SK-N-SH (cell line): ENCODE measurements at regions not wholly inside any gene's neighbourhood (a gene's known extent, or its start where the extent isn't known, plus 50 kb on each side); places are given as distances from the start of the nearest gene placed in this dataset.

ENCODE experiments used
- CTCF ChIA-PET: fragments of 300-600, 350-600 bp; formaldehyde crosslinking; extraction: SDS; loops from one replicate; lab custom pipeline; 2021; lab: Yijun Ruan, JAX
- POLR2A ChIA-PET: fragments of 350-600 bp; sonication (Branson Sonifier 250); formaldehyde crosslinking; extraction: SDS; loops from one replicate; lab custom pipeline; 2020; ENCODE audit warnings: antibody characterized with exemption, inconsistent platforms; lab: Yijun Ruan, JAX
- DNase-seq: peaks from one replicate; pipeline ENCODE4 v3.0.0; 2012
- H2AFZ ChIP-seq: fragments of 200-600 bp; sonication (generic); 2 replicates; pipeline ENCODE4 v1.8.1; 2016; ENCODE audit warnings: antibody characterized with exemption, mild to moderate bottlenecking, low read depth
- H3F3A ChIP-seq: fragments of 200-600 bp; sonication (generic); replicated peaks from 2 replicates; pipeline ENCODE3; 2016; ENCODE audit warnings: antibody characterized with exemption, mild to moderate bottlenecking; ENCODE audit not compliant: insufficient read depth
- H3K27ac ChIP-seq, 2 experiments: fragments of 200-500 bp in 1 of 2; fragments of 200-600 bp in 1 of 2; sonication (Bioruptor generic) in 1 of 2; sonication (generic), shearing (Covaris generic) in 1 of 2; 2 replicates each; pipeline versions ENCODE4 v1.5.1 to v1.6.1; 2014 to 2016; ENCODE audit warnings: low read depth in 2 of 2, inconsistent platforms in 1 of 2, low read length in 1 of 2, mild to moderate bottlenecking in 1 of 2, mixed read lengths in 1 of 2
- H3K27me3 ChIP-seq: fragments of 200-600 bp; sonication (generic), shearing (Covaris generic); 2 replicates; pipeline ENCODE4 v1.6.1; 2016; ENCODE audit warnings: mixed run types; ENCODE audit not compliant: insufficient read depth
- H3K36me3 ChIP-seq, 2 experiments: fragments of 200-500 bp in 1 of 2; fragments of 200-600 bp in 1 of 2; sonication (Bioruptor generic) in 1 of 2; sonication (generic) in 1 of 2; replicated peaks in 1 of 2; 2 replicates each; pipeline versions ENCODE3 to v1.5.1; 2014 to 2016; ENCODE audit warnings: low read length in 1 of 2, mild to moderate bottlenecking in 1 of 2; ENCODE audit not compliant: insufficient read depth in 2 of 2, control insufficient read depth in 1 of 2
- H3K4me1 ChIP-seq, 2 experiments: fragments of 200-500 bp in 1 of 2; fragments of 200-600 bp in 1 of 2; sonication (Bioruptor generic) in 1 of 2; sonication (generic), shearing (Covaris generic) in 1 of 2; 2 replicates each; pipeline versions ENCODE4 v1.5.1 to v1.6.1; 2014 to 2016; ENCODE audit warnings: low read depth in 1 of 2, low read length in 1 of 2, mixed run types in 1 of 2; ENCODE audit not compliant: insufficient read depth in 2 of 2, control insufficient read depth in 1 of 2
- H3K4me2 ChIP-seq: fragments of 200-600 bp; sonication (generic), shearing (Covaris generic); 2 replicates; pipeline ENCODE4 v1.6.1; 2017; ENCODE audit warnings: mixed run types
- H3K4me3 ChIP-seq, 2 experiments: fragments of 200-500 bp in 1 of 2; fragments of 200-600 bp in 1 of 2; sonication (Bioruptor generic) in 1 of 2; sonication (generic), shearing (Covaris generic) in 1 of 2; 2 replicates each; pipeline versions ENCODE4 v1.5.1 to v1.8.1; 2014 to 2016; ENCODE audit warnings: low read depth in 2 of 2, inconsistent platforms in 1 of 2, low read length in 1 of 2, mild to moderate bottlenecking in 1 of 2, mixed read lengths in 1 of 2, moderate library complexity in 1 of 2
- H3K79me2 ChIP-seq: fragments of 200-600 bp; sonication (generic); 2 replicates; pipeline ENCODE4 v1.8.1; 2017; ENCODE audit warnings: mild to moderate bottlenecking; ENCODE audit not compliant: insufficient read depth
- H3K9ac ChIP-seq: fragments of 200-600 bp; sonication (generic); 2 replicates; pipeline ENCODE4 v1.6.1; 2017; ENCODE audit warnings: mixed run types
- H3K9me2 ChIP-seq: fragments of 200-600 bp; sonication (generic); 2 replicates; pipeline ENCODE4 v1.6.1; 2017; ENCODE audit warnings: mixed run types
- H3K9me3 ChIP-seq: fragments of 200-600 bp; sonication (generic); 2 replicates; pipeline ENCODE4 v1.6.1; 2017; ENCODE audit warnings: mixed run types, mild to moderate bottlenecking, moderate library complexity
- H4K20me1 ChIP-seq: fragments of 200-600 bp; sonication (generic); 2 replicates; pipeline ENCODE4 v1.6.1; 2017; ENCODE audit warnings: mild to moderate bottlenecking, mixed run types; ENCODE audit not compliant: insufficient read depth
- CHD2 ChIP-seq: fragments of 150-350 bp; IDR thresholded peaks from 2 replicates; pipeline ENCODE4 v1.6.1; 2018; ENCODE audit warnings: low read length; ENCODE audit not compliant: partially characterized antibody
- EP300 ChIP-seq, 2 experiments: IDR thresholded peaks; 2 replicates each; pipeline versions ENCODE4 v1.4.0 to v1.6.1; 2012; ENCODE audit warnings: borderline replicate concordance in 1 of 2, low read depth in 1 of 2, low read length in 1 of 2
- EZH2phosphoT487 ChIP-seq: fragments of 200-600 bp; sonication (generic); IDR thresholded peaks from 2 replicates; pipeline ENCODE4 v1.6.1; 2017; ENCODE audit warnings: low read depth, mixed run types, mild to moderate bottlenecking, antibody characterized with exemption, moderate library complexity, borderline replicate concordance
- FOSL2 ChIP-seq: IDR thresholded peaks from 2 replicates; pipeline ENCODE4 v1.4.0; 2012; ENCODE audit warnings: low read depth, mild to moderate bottlenecking, moderate library complexity, borderline replicate concordance
- FOXM1 ChIP-seq: IDR thresholded peaks from 2 replicates; pipeline ENCODE4 v1.4.0; 2012; ENCODE audit warnings: low read depth, mild to moderate bottlenecking
- GATA2 ChIP-seq: sonication (generic); formaldehyde crosslinking; IDR thresholded peaks from 2 replicates; pipeline ENCODE4 v1.5.0; 2020; ENCODE audit warnings: mild to moderate bottlenecking, missing genetic modification reagents
- JUND ChIP-seq: IDR thresholded peaks from 2 replicates; pipeline ENCODE4 v1.4.0; 2012
- NFIC ChIP-seq: IDR thresholded peaks from 2 replicates; pipeline ENCODE4 v1.4.0; 2012; ENCODE audit warnings: borderline replicate concordance
- RXRA ChIP-seq: IDR thresholded peaks from 2 replicates; pipeline ENCODE4 v1.4.0; 2012; ENCODE audit warnings: low read depth, mild to moderate bottlenecking, borderline replicate concordance
- TCF12 ChIP-seq: IDR thresholded peaks from 2 replicates; pipeline ENCODE4 v1.4.0; 2012
- WGBS: methylation state at CpG from one replicate; pipeline ENCODE4 v1.1.6; 2017; ENCODE audit warnings: low lambda C conversion rate; 5-methylcytosine and 5-hydroxymethylcytosine counted together
- TF ChIP-seq, protein P1 (sequence below): IDR thresholded peaks from 2 replicates; pipeline ENCODE4 v1.4.0; 2012; ENCODE audit warnings: low read depth, borderline replicate concordance
- TF ChIP-seq, protein P2 (sequence below): IDR thresholded peaks from 2 replicates; pipeline ENCODE4 v1.4.0; 2012; ENCODE audit warnings: low read depth, borderline replicate concordance
- TF ChIP-seq, protein P3 (sequence below): fragments of 150-350 bp; IDR thresholded peaks from 2 replicates; pipeline ENCODE4 v1.6.1; 2016; ENCODE audit warnings: mild to moderate bottlenecking, low read depth, low read length
- TF ChIP-seq, protein P4 (sequence below): fragments of 200-600 bp; sonication (generic); IDR thresholded peaks from 2 replicates; pipeline ENCODE4 v1.6.1; 2017; ENCODE audit warnings: antibody characterized with exemption, mild to moderate bottlenecking, moderate library complexity

DNA sequence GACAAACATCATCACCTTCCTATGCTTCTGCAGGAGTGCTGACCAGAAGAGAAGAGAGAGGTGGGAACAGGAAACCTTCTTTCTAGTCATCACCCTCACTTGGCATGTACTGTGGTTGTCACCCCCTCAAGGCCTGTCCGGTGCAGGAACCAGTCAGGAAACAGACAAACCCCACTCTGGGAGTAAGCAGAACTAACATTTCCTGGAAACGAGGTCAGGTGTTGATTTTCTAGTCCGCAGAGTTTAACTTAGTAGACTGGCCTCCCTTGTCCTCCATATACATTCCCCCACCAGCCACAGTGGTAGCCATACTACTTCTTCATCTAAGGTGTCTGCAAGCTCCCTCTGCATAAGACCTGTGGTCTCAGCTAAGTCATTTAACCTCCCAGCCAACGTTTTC is 80.7 kb upstream of the NCAM1 start:
- Histone ChIP-seq H3K27me3 (no peaks in the 10 kb centered on the region), H3K4me1 (peaks cover 0 to 34% of the 10 kb centered on the region in 2 experiments; a peak in 2 of 4 replicates), H3K36me3 (no peaks in the 10 kb centered on the region), H4K20me1 (no peaks in the 10 kb centered on the region), H3K9me3 (no peaks in the 10 kb centered on the region), H3K4me2 (no peak overlapping the region), H2AFZ (no peak overlapping the region), H3K9ac (no peak overlapping the region), H3K27ac (peak overlapping the region in 1 of 2 experiments; percentile 74; a peak in 2 of 4 replicates), H3K4me3 (no peak overlapping the region), H3K9me2 (no peaks in the 10 kb centered on the region), H3K79me2 (no peaks in the 10 kb centered on the region), H3F3A (no peaks in the 10 kb centered on the region)
- TF ChIP-seq JUND = no peak
- no peak for TF ChIP-seq TCF12
- TF ChIP-seq EZH2phosphoT487 = no peak
- TF ChIP-seq FOXM1 = no peak
- TF ChIP-seq FOSL2 = no peak
- TF ChIP-seq EP300 (IDR thresholded peaks at IDR 0.05; ENCODE audit: borderline replicate concordance in 1 of 2, low read depth in 1 of 2, low read length in 1 of 2) = no peak
- TF ChIP-seq, protein P1, sequence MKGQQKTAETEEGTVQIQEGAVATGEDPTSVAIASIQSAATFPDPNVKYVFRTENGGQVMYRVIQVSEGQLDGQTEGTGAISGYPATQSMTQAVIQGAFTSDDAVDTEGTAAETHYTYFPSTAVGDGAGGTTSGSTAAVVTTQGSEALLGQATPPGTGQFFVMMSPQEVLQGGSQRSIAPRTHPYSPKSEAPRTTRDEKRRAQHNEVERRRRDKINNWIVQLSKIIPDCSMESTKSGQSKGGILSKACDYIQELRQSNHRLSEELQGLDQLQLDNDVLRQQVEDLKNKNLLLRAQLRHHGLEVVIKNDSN = no peak
- no peak for TF ChIP-seq NFIC
- TF ChIP-seq CHD2 = no peak
- TF ChIP-seq, protein P2, sequence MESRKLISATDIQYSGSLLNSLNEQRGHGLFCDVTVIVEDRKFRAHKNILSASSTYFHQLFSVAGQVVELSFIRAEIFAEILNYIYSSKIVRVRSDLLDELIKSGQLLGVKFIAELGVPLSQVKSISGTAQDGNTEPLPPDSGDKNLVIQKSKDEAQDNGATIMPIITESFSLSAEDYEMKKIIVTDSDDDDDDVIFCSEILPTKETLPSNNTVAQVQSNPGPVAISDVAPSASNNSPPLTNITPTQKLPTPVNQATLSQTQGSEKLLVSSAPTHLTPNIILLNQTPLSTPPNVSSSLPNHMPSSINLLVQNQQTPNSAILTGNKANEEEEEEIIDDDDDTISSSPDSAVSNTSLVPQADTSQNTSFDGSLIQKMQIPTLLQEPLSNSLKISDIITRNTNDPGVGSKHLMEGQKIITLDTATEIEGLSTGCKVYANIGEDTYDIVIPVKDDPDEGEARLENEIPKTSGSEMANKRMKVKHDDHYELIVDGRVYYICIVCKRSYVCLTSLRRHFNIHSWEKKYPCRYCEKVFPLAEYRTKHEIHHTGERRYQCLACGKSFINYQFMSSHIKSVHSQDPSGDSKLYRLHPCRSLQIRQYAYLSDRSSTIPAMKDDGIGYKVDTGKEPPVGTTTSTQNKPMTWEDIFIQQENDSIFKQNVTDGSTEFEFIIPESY = no peak
- no peak for TF ChIP-seq GATA2
- TF ChIP-seq, protein P3, sequence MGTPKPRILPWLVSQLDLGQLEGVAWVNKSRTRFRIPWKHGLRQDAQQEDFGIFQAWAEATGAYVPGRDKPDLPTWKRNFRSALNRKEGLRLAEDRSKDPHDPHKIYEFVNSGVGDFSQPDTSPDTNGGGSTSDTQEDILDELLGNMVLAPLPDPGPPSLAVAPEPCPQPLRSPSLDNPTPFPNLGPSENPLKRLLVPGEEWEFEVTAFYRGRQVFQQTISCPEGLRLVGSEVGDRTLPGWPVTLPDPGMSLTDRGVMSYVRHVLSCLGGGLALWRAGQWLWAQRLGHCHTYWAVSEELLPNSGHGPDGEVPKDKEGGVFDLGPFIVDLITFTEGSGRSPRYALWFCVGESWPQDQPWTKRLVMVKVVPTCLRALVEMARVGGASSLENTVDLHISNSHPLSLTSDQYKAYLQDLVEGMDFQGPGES = no peak
- TF ChIP-seq, protein P4, sequence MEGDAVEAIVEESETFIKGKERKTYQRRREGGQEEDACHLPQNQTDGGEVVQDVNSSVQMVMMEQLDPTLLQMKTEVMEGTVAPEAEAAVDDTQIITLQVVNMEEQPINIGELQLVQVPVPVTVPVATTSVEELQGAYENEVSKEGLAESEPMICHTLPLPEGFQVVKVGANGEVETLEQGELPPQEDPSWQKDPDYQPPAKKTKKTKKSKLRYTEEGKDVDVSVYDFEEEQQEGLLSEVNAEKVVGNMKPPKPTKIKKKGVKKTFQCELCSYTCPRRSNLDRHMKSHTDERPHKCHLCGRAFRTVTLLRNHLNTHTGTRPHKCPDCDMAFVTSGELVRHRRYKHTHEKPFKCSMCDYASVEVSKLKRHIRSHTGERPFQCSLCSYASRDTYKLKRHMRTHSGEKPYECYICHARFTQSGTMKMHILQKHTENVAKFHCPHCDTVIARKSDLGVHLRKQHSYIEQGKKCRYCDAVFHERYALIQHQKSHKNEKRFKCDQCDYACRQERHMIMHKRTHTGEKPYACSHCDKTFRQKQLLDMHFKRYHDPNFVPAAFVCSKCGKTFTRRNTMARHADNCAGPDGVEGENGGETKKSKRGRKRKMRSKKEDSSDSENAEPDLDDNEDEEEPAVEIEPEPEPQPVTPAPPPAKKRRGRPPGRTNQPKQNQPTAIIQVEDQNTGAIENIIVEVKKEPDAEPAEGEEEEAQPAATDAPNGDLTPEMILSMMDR = no peak
- TF ChIP-seq RXRA = no peak
- ChIA-PET POLR2A (no interaction called here), CTCF (interaction anchor here (0.6 kb wide), 1 partner anchor 69 kb away, joined by 3 read pairs; no protein-coding TSS in a partner anchor)
- DNase-seq = no peak
- 50% methylated on average over 3 of the region's 4 CpGs for WGBS
